ENCODE measurements at regions not wholly inside any gene's neighbourhood (a gene's known extent, or its start where the extent isn't known, plus 50 kb on each side); places are given as distances from the start of the nearest gene placed in this dataset.

DNA sequence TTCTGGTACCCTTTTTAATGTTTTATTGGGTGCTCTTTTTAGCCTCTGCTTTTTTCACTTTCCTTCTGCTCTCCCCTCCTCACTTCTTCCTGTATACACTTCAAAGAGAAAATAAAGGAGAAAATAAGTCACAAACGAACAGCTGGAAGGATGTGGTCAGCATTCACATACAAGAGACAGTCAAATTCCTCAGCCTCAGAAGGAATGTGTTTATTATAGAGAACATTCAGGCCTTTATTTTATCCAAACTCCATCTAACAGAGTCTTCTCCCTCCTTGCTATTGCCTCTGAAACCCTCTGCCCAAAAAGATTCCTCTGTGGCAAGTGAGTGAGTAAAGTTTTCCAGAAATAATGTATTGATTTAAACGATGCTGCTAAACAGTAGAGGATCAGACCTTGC is 490.4 kb downstream of the FRK start:
- no peak overlapping the region for H4K8ac ChIP-seq (ENCODE audit: extremely low read depth, insufficient read depth, low read length)
- no peaks in the 10 kb centered on the region for H3K4me1 ChIP-seq (replicated peaks in 1 of 4; ENCODE audit: control insufficient read depth in 3 of 4, insufficient read depth in 4 of 4, low read length in 3 of 4)
- H2BK15ac ChIP-seq (ENCODE audit: low read length) = no peak overlapping the region
- no peak for FAIRE-seq
- ChIA-PET CTCF (ENCODE audit: partially characterized antibody) (no interaction called here), POLR2A (ENCODE audit: partially characterized antibody) (no interaction called here)
- H3K79me2 ChIP-seq (ENCODE audit: control insufficient read depth in 1 of 2, insufficient read depth in 2 of 2, low read length in 2 of 2) = no peaks in the 10 kb centered on the region
- H3K23ac ChIP-seq (ENCODE audit: insufficient read length) = no peak overlapping the region
- H3K27me3 ChIP-seq (replicated peaks in 1 of 4; ENCODE audit: control insufficient read depth in 3 of 4, extremely low read depth in 1 of 4, insufficient read depth in 3 of 4, low read length in 3 of 4) = no peaks in the 10 kb centered on the region
- TF ChIP-seq BCL11A (IDR thresholded peaks at IDR 0.05; ENCODE audit: low read depth in 2 of 2, low read length in 2 of 2) (no peak), YY1 (IDR thresholded peaks at IDR 0.05; ENCODE audit: low read depth, low read length) (no peak), HDAC6 (IDR thresholded peaks at IDR 0.05; ENCODE audit: low read depth, low read length) (no peak), KDM1A (IDR thresholded peaks at IDR 0.05; ENCODE audit: borderline replicate concordance, low read length) (no peak)
- no peak overlapping the region for H3K9ac ChIP-seq (replicated peaks in 1 of 4; ENCODE audit: extremely low read depth in 1 of 4, low read depth in 3 of 4, low read length in 3 of 4)
- H4K20me1 ChIP-seq (replicated peaks in 1 of 2; ENCODE audit: control insufficient read depth in 1 of 2, insufficient read depth in 2 of 2, low read length in 2 of 2) = no peaks in the 10 kb centered on the region
- H3K9me3 ChIP-seq (ENCODE audit: insufficient read depth in 2 of 2, low read depth in 1 of 2, low read length in 1 of 2) = no peaks in the 10 kb centered on the region
- no peak overlapping the region for H3K27ac ChIP-seq (ENCODE audit: low read depth, low read length)
- no peak overlapping the region for H4K5ac ChIP-seq (ENCODE audit: insufficient read length, low read depth, low read length)
- no peak overlapping the region for H3K4me3 ChIP-seq (ENCODE audit: extremely low read depth in 1 of 4, insufficient read depth in 2 of 4, low read depth in 3 of 4, low read length in 4 of 4)
- no peak overlapping the region for H4K91ac ChIP-seq (replicated peaks; ENCODE audit: insufficient read length, low read length)
- no peak overlapping the region for H3K4ac ChIP-seq (replicated peaks; ENCODE audit: insufficient read length, low read depth, low read length)
- no peaks in the 10 kb centered on the region for H3K79me1 ChIP-seq (ENCODE audit: low read depth, low read length)
- H2BK20ac ChIP-seq (ENCODE audit: low read length) = no peak overlapping the region
- no peak overlapping the region for H2AK5ac ChIP-seq (ENCODE audit: low read depth, low read length)
- H3K36me3 ChIP-seq (ENCODE audit: control insufficient read depth in 2 of 4, insufficient read depth in 4 of 4, low read length in 3 of 4) = no peaks in the 10 kb centered on the region
- no peak overlapping the region for H3K18ac ChIP-seq (ENCODE audit: extremely low read depth, low read length)
- no peak overlapping the region for H3K14ac ChIP-seq (ENCODE audit: insufficient read length)
- H3K4me2 ChIP-seq (ENCODE audit: insufficient read depth in 1 of 2, low read depth in 2 of 2, low read length in 2 of 2) = no peak overlapping the region
- no peak overlapping the region for H3K56ac ChIP-seq (replicated peaks; ENCODE audit: insufficient read length, low read depth, low read length)
- DNase-seq (ENCODE audit: low read depth in 1 of 2, low spot score in 2 of 2) = no peak
- no peaks in the 10 kb centered on the region for H3K23me2 ChIP-seq (ENCODE audit: low read depth, low read length)
- H2BK5ac ChIP-seq (ENCODE audit: low read depth, low read length) = no peak overlapping the region
- no peak overlapping the region for H2BK120ac ChIP-seq (replicated peaks; ENCODE audit: low read depth, low read length)
- H2AFZ ChIP-seq (ENCODE audit: low read length) = no peak overlapping the region
- H2BK12ac ChIP-seq (ENCODE audit: low read depth, low read length) = no peak overlapping the region
- WGBS, 2 experiments (ENCODE audit: extremely low coverage in 1 of 2, insufficient coverage in 1 of 2, insufficient read length in 1 of 2, insufficient replicate concordance in 2 of 2, low coverage in 1 of 2, low lambda C conversion rate in 2 of 2, missing lambda C conversion rate in 1 of 2) = 69% methylated on average over 2 of the region's 2 CpGs; no CpG with 5 or more reads in 1 of the 2 experiments
